HG03039 (cell line): ENCODE measurements at regions not wholly inside any gene's neighbourhood (a gene's known extent, or its start where the extent isn't known, plus 50 kb on each side); places are given as distances from the start of the nearest gene placed in this dataset.

Experiments
- ATAC-seq: cut with Tn5 transposase; IDR thresholded peaks from one replicate; pipeline ENCODE4 v1.9.1; 2021; ENCODE audit warnings: mild to moderate bottlenecking, moderate library complexity; ENCODE audit not compliant: unreplicated experiment

DNA sequence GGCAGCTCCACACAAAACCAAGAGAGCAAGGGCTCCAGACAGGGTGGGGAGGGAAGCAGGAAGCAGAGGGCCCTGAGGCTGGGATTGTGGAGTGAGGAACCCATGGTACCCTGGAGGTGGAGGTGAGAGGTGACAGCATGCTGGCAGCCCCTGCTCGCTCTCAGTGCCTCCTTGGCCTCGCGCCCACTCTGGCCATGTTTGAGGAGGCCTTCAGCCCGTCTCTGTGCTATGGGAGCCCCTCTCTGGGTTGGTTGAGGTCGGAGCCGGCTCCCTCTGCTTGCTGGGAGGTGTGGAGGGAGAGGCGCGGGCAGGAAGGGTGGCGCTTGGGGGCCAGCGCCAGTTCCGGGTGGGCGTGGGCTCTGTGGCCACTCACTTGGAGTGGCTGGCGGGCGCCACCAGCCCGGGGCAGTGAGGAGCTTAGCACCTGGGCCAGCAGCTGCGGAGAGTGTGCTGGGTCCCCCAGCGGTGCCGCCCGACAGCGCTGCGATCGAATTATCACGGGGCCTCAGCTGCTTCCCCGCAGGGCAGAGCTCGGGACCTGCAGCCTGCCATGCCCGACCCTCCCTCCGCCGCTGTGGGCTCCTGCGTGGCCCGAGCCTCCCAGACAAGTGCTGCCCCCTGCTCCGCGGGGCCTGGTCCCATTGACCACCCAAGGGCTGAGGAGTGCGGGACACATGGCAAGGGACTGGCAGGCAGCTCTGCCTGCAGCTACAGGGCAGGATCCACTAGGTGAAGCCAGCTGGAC, 196.0 kb downstream of the DACT1 start:
- ATAC-seq: no peak

GRCh38 chr14:58836303-58836974, 198.7 kb downstream of the DACT1 start:
- no peak for ATAC-seq

DNA sequence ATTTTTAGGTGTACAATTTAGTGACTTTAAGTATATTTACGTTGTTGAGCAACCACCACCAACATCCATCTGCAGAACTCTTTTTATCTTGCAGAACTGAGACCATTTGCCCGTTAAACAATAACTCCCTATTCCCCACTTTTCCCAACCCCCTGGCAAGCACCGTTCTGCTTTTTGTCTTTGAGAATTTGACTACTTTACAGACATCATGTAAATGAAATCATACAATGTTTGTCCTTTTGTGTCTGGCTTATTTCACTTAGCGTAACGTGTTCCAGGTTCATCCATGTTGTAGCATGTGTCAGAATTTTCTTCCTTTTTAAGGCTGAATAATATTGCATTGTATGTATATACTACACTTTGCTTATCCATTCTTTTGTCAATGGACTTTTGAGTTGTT, 201.5 kb downstream of the DACT1 start:
- ATAC-seq: no peak

DNA sequence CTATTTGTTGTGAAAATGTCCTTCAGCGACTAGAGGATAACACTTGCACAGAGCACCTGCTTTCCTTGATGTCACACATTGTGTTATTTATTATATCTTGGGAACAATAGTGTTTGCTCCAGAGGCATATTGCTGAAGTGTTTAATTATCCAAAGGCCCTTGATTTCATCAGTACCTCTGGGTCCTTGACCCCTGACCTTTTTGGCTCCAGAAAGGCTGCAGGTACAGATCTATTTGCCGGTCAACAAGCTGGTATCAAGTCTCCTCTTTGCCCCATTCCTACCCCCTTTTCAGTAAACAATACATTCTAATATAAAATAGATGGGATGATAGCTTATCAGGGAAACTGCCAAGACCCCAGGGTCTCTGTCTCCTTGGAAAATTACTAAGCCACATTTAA, 206.8 kb downstream of the DACT1 start:
- no peak for ATAC-seq

DNA sequence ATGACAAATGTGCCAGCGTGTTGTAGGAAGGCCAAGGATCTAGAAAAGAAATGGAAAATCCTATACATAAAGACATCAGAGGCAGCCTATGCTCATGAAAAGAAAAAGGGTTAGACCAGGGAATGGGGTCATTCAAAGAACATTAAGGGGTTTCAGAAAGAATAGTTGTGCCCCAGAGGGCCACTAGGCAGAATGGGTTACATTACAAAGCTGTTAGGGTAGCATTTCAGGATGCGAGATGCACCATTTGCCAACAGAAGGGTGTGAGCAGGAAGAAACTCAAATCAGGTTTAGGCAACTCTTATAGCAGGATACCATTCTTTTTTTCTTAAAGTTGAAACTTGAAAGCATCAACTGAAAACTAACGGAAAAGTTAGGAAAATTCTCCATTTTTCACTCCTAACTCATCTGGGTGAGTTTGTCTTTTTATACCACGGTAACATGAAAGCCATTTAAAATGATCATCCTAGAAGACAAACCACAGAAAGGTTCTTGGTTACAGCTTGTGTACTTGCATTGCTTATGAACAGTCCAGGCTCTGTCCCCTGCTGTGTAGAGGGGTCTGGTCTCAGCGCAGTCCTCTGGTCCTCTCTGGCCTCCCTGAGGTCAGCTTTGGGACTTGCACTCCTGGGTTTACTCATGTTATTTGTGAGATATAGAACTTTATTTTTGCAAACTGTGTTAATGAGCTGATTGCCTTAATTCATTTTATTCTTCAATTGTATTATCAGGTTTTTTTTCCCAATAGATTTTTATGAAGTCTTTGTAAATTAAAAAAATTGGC, 209.1 kb downstream of the DACT1 start:
- no peak for ATAC-seq

DNA sequence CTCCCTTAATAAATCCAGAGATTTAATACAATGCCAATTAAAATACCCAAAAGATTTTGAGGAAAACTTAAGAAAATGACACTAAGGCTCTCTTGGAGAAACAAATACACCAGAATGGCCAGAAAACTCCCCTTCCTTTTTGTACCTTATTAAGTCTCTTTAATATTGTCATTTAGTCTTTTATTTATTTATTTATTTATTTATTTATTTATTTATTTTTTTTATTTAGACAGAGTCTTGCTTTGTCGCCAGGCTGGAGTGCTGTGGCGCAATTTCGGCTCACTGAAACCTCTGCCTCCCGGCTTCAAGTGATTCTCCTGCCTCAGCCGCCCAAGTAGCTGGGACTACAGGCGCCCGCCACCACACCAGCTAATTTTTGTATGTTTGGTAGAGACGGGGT, 210.6 kb downstream of the DACT1 start:
- no peak for ATAC-seq

DNA sequence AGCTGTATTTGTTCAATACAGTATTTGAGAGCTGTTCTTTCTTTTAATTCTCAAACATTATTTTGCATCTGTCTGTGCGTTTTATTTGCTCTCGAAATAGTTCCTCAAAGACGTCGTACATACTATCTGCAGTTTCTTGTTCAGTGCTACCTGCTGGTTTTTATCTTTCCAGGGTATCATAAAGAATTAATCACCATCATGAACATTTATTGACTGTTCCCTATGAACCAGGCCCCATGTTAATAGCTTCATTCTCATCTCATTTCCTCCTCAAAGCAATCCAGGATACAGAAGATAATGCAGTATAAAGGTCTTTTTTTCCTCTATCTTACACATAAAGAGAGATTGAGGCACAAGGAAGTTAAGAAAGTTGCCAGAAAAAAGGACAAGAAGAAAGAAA, 211.8 kb downstream of the DACT1 start:
- no peak for ATAC-seq

DNA sequence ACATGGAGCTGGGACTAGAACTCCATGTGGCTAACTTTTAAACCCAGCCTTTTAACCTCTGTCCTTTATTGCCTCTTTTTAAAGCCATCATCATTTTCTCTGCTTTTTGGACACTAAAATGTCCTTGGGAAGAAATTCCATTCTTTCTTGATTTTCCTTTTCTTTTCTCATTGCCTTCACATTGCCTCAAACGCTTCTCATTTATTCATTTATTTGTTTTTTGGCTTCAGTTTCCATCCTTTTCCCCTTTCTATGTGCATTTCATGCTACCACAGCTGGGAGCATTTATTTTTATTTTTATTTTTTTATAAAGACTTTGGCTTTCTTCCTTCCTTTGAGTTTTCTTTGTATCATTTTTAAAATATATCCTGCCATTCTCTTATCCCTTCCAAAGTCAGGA, 212.2 kb downstream of the DACT1 start:
- ATAC-seq: no peak

- no peak for ATAC-seq
Observed at GRCh38 chr14:58861586-58861985, 223.8 kb downstream of the DACT1 start.

DNA sequence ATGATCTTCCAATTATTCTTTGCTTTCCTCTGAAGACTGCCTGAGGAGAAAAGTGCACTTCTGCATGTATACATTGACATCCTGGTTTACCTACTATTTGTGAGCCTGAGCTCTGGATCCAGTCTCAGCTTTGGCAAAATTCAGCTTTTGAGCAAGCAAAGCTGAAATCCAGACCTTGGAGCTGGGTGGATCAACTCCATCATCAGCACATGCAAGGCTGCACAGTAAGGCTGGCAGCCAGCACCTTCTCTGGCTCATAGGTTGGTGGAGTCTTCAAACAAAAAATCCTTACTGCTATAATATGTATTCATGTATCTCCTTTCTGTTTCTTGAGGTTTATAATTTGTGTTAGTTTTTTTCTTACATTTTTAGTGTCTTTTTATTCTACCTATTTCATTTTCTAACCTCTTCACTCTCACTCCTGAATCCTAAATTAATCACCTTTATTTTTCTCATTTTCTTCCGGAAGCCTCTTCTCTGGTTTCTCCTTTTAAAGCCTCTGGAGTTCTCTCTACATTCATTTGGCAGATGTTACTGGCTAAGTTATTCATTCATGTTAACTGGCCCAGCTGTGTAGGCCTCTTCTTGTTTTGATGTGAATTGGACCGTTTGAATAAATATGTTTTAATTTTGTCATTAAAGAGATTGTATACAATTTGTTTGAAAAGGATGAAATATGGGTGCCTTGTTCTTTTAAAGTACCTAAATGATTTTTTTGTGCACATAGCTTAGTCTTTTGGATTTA, 224.8 kb downstream of the DACT1 start:
- no peak for ATAC-seq

GRCh38 chr14:58863661-58864345, 226.0 kb downstream of the DACT1 start:
- no peak for ATAC-seq

DNA sequence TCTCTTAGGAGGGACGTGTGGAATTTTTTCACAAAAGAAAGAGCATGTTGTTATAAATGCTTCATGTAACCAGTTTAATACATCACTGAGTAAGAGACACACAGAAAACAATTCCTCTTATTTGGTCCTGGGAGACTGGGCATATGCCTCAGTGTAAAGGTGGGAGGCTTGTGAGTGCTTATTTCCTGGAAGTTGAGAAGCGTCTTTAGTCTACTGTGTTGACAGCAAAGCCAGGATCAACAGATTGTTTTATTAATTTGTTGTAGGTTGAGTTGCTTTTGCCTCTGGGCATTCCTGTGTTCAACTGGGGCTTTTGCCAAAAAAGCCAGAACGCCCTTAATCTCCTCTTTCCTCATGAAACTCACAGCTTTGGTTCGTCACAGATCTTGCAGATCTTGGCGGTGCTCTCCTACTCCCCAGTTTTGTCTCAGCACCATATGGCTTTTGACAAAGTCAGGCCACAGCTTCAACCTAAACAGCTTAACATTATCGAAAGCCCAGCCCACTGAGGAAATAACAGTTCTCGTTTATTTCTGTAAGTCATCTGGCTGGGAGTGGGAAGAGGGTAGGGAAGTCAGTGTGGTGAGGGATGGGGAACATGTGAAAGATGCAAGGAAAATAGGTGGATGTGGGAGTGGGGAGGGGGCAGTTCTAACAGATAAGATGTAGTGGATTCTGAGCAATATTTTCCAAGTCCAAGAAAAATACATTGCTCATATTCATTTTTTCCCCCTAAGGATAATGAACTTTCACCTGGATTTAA, 227.2 kb downstream of the DACT1 start:
- ATAC-seq: no peak

DNA sequence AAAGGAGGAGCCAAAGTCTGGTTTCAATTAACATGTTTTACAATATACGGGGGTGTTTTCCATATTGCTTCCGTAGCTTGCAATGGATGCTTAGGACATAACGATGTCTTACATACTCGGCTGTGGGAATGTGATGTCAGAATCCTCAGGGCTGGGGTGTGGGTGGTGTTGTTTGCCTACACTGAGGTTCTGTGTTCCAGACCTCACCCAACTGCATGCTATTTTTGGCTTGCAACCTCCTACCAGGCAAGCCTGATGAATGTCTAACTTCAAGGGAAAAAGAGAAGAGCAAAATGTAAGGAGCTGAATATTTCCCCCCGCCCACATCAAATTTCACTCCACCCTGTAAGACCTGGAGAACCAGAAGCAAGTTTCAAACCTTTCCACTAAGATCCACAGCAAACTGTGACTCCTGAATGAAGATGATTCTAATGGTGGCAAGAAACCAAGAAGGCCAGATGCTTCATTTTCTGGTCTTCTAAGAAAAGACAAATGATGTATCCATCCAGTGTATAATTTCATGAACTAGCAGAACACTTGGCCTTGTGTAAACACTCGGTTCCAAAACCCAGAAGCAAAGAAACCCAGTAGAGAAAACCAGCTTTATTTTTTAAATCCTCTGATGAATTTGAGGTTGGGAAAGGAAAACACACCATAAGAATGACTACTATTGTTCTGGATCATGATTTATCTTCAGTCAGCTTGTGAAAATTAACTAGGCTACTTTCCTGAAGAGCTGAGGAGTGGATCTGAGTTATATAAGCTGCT, 227.9 kb downstream of the DACT1 start:
- ATAC-seq: no peak

DNA sequence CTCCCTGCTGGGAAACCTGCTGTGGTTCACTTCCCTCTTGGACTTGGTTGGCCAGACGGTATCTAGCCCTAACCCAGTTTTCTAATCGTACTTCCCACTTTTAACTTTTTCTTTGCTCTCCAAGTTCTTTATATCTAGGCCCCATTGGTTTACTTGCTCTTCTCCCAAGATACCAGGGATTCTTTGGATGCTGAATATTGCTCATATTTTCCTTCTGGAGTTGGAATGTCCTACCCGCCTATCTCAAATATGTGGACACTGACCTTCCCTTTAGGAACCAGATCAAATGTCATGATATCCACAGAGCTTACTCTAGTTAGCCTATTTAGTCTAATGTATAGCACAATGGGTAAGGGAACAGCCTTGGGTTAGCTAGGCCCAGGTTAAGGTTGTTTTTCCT, 228.6 kb downstream of the DACT1 start:
- no peak for ATAC-seq

- no peak for ATAC-seq
Observed at GRCh38 chr14:58870961-58871360, 233.2 kb downstream of the DACT1 start.

DNA sequence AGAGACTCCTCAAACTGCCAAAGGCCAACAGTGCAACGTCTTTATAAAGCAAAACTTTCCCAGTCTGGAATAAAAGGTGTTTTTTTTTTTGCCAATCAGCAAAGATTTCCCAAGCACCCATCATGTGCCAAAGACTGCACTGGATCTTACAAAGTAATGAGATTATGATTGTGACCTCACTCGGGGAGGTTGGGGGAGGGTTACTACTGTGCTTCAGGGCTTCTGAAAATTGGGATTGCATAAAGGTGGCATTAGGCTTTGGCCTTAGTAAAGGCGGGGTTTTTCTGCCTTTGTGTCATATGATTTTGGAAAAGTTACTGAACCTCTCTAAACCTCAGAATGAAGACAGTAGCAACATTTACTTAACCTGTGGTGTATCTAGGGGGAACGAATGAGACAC, 233.8 kb downstream of the DACT1 start:
- ATAC-seq: no peak

DNA sequence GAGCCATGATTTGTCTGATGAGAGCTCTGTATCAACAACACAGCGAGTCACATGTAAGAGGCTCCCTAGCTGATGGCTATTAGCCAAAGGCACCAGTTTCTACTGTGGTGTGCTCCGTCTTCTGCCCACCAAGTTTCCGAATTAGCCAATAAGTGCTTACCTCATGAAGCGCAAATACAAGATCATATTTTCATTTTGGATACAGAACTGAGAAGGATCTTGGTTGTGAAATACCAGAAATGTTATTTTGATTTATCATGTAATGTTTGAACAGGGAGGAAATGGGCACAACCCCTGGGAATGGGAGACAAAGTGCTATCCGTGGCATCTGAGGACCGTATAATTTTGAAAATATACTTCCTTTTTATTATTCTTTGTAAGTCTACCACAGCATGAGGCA, 234.3 kb downstream of the DACT1 start:
- ATAC-seq: no peak

GRCh38 chr14:58873228-58873953, 235.6 kb downstream of the DACT1 start:
- no peak for ATAC-seq

DNA sequence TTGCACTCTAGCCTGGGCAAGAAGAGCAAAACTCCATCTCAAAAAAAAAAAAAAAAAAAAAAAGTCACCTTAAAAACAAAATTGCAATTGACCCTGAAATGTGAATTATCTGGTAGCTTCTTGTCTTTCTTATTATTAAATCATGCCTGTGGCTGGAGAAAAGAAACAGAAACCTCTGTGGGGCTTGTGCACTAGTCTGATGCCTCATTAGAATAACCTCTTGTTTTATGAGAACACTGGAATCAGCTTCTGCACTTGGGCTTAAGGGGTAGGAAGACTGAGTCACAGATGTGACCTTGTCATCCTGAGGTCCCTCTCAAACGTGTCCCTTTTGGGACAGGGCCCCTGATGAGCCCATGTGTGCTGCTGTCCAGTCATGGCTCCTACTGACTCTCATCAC, 237.9 kb downstream of the DACT1 start:
- ATAC-seq: no peak
